ENCODE measurements at regions not wholly inside any gene's neighbourhood (a gene's known extent, or its start where the extent isn't known, plus 50 kb on each side); places are given as distances from the start of the nearest gene placed in this dataset.

DNA sequence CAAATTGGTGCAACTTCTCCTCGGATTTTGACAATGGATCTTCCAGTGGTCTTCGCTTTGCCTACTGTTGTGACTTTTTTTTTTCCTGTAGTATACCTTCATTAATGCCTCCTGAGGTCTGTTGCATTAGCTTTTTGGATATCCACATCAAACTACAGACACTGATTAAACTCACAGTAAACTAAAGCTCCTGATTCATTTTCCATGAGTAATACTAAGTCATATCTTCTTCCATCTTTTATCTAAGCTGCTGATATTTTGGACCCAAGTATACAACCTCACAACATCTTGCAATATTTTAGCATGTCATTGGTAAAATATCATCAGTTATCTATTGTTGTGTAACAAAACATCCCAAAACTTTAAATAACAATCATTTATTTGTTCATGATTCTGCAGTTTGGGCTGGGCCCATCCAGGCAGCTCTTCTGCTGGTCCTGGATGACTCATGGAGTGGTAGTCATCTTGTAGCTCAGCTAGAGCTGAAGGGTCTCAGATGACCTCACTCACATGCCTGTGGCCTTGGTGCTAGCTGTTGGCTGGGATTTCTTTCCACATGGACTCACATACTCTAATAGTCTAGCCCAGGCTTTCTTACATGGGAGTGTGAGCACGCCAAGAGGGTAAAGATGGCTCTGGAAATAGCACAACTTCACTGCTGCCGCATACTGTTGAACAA, 78.3 kb upstream of the SRSF6 start:
- TF ChIP-seq, protein P1, sequence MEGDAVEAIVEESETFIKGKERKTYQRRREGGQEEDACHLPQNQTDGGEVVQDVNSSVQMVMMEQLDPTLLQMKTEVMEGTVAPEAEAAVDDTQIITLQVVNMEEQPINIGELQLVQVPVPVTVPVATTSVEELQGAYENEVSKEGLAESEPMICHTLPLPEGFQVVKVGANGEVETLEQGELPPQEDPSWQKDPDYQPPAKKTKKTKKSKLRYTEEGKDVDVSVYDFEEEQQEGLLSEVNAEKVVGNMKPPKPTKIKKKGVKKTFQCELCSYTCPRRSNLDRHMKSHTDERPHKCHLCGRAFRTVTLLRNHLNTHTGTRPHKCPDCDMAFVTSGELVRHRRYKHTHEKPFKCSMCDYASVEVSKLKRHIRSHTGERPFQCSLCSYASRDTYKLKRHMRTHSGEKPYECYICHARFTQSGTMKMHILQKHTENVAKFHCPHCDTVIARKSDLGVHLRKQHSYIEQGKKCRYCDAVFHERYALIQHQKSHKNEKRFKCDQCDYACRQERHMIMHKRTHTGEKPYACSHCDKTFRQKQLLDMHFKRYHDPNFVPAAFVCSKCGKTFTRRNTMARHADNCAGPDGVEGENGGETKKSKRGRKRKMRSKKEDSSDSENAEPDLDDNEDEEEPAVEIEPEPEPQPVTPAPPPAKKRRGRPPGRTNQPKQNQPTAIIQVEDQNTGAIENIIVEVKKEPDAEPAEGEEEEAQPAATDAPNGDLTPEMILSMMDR (IDR thresholded peaks at IDR 0.05): no peak
- no peak for TF ChIP-seq POLR2A (IDR thresholded peaks at IDR 0.05)

Measured in lower leg skin (tissue), 3 donors.